HEK293T (cell line): ENCODE measurements at regions not wholly inside any gene's neighbourhood (a gene's known extent, or its start where the extent isn't known, plus 50 kb on each side); places are given as distances from the start of the nearest gene placed in this dataset.

Source experiments
- ELF4 ChIP-seq: fragments of 450-650 bp; IDR thresholded peaks from 2 replicates; pipeline ENCODE4 v1.6.1; 2017; ENCODE audit warnings: antibody characterized with exemption
- SUZ12 ChIP-seq: fragments of 450-650 bp; IDR thresholded peaks from 2 replicates; pipeline ENCODE4 v1.6.1; 2016; ENCODE audit warnings: mild to moderate bottlenecking
- ZNF384 ChIP-seq: fragments of 450-650 bp; IDR thresholded peaks from 2 replicates; pipeline ENCODE4 v1.6.1; 2016

DNA sequence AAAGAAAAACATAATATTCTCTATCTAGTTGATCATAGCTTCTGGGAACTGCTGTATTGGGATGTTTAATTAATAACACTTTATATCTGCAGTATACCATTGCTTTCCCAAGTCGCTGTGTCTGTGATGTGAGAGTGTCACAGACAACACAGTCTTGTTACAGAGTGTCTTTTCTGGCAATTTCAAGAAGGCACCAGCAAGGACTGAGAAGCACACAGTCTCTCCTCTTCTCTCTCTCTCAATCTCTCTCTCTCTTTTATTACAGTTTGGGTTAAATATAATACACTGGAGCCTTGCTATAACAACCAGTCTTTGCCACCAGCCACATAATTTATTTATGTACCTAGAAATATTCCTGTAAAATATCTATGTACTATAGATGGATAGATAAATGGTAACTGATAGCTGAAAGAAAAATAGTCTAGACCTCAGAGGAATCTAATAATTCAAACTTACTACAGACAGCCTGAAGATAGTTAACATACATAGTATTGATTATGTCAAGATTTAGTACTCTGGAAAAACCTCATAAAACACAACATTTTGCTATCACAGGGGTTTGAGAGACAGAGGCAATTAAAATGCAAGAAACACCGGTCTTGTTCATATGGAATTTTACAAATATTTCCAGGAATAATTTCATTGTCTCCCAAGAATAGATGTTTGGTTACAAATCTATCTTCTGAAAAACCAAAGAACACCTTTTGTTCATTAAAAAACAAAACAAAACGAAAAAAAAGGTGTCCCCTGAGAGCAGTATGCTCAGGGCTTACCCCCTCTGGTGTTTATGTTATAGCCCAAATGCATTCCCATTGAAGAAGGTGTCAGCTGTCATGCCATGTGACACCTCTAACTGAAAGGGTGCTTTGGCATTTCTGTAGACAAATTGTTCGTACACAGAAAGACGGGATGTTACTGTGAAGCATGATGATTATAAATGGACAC lies 507.8 kb downstream of the TBC1D4 start:
- TF ChIP-seq ELF4 (no peak), ZNF384 (peak; percentile 75), SUZ12 (no peak)
